HepG2 (cell line): ENCODE measurements at regions not wholly inside any gene's neighbourhood (a gene's known extent, or its start where the extent isn't known, plus 50 kb on each side); places are given as distances from the start of the nearest gene placed in this dataset.

Experiments
- AKAP8 ChIP-seq: sonication (generic); formaldehyde crosslinking; IDR thresholded peaks from 2 replicates; pipeline ENCODE4 v1.5.1; 2020; ENCODE audit warnings: mild to moderate bottlenecking, missing genetic modification reagents
- ASH2L ChIP-seq: fragments of 300-600, 200-600 bp; sonication (generic); IDR thresholded peaks from 2 replicates; pipeline ENCODE4 v1.7.0; 2017; ENCODE audit warnings: low read depth, mild to moderate bottlenecking, moderate library complexity, mixed read lengths, low read length; ENCODE audit not compliant: insufficient read length
- EEA1 ChIP-seq: sonication (generic); formaldehyde crosslinking; IDR thresholded peaks from 2 replicates; pipeline ENCODE4 v1.5.1; 2020; ENCODE audit warnings: mild to moderate bottlenecking, missing genetic modification reagents, borderline replicate concordance
- FIP1L1 ChIP-seq: fragments of 200-400 bp; formaldehyde crosslinking; IDR thresholded peaks from 2 replicates; pipeline ENCODE4 v1.6.1; 2018; ENCODE audit warnings: low read depth, mild to moderate bottlenecking, low read length, moderate library complexity, borderline replicate concordance; ENCODE audit not compliant: insufficient read depth
- MXD4 ChIP-seq: IDR thresholded peaks from 2 replicates; pipeline ENCODE4 v1.6.1; 2016; ENCODE audit warnings: mild to moderate bottlenecking, missing biosample characterization, missing genetic modification reagents
- NFE2 ChIP-seq: sonication (generic); formaldehyde crosslinking; IDR thresholded peaks from 2 replicates; pipeline ENCODE4 v1.4.0; 2020; ENCODE audit warnings: missing genetic modification reagents
- NR2F1 ChIP-seq, 2 experiments: fragments of 450-650 bp in 1 of 2; formaldehyde crosslinking in 1 of 2; IDR thresholded peaks; 2 replicates each; pipeline versions ENCODE4 v1.5.0 to v1.6.1; 2016 to 2020; ENCODE audit warnings: mild to moderate bottlenecking in 1 of 2, missing compliant biosample characterization in 1 of 2, missing genetic modification reagents in 1 of 2, moderate library complexity in 1 of 2
- RBM39 ChIP-seq: fragments of 200-400 bp; formaldehyde crosslinking; IDR thresholded peaks from one replicate; pipeline ENCODE4 v1.6.1; 2018; ENCODE audit warnings: antibody characterized with exemption, mild to moderate bottlenecking, low read depth, low read length; ENCODE audit not compliant: poor library complexity, severe bottlenecking
- SP2 ChIP-seq: sonication (generic); formaldehyde crosslinking; IDR thresholded peaks from 2 replicates; pipeline ENCODE4 v1.5.1; 2020; ENCODE audit warnings: mild to moderate bottlenecking, missing genetic modification reagents
- STAT5B ChIP-seq: sonication (generic); formaldehyde crosslinking; IDR thresholded peaks from 2 replicates; pipeline ENCODE4 v1.4.0; 2020; ENCODE audit warnings: missing genetic modification reagents
- YEATS2 ChIP-seq: sonication (generic); formaldehyde crosslinking; IDR thresholded peaks from 2 replicates; pipeline ENCODE4 v1.4.0; 2020; ENCODE audit warnings: missing genetic modification reagents, borderline replicate concordance
- ZFP36L1 ChIP-seq: sonication (generic); formaldehyde crosslinking; IDR thresholded peaks from 2 replicates; pipeline ENCODE4 v1.8.0; 2022; ENCODE audit warnings: mild to moderate bottlenecking, missing genetic modification reagents, moderate library complexity
- ZNF34 ChIP-seq: sonication (generic); formaldehyde crosslinking; IDR thresholded peaks from 2 replicates; pipeline ENCODE4 v1.4.0; 2020; ENCODE audit warnings: mild to moderate bottlenecking, missing genetic modification reagents, borderline replicate concordance
- ZNF354B ChIP-seq: sonication (generic); formaldehyde crosslinking; IDR thresholded peaks from 2 replicates; pipeline ENCODE4 v1.8.0; 2022; ENCODE audit warnings: mild to moderate bottlenecking, missing genetic modification reagents
- ZNF678 ChIP-seq: sonication (generic); formaldehyde crosslinking; IDR thresholded peaks from 2 replicates; pipeline ENCODE4 v1.4.0; 2020; ENCODE audit warnings: mild to moderate bottlenecking, missing genetic modification reagents
- TF ChIP-seq, protein P1 (sequence below): sonication (generic); formaldehyde crosslinking; IDR thresholded peaks from 2 replicates; pipeline ENCODE4 v1.5.0; 2020; ENCODE audit warnings: mild to moderate bottlenecking, missing genetic modification reagents
- TF ChIP-seq, protein P2 (sequence below): sonication (generic); formaldehyde crosslinking; IDR thresholded peaks from 2 replicates; pipeline ENCODE4 v1.4.0; 2020; ENCODE audit warnings: missing genetic modification reagents
- TF ChIP-seq, protein P3 (sequence below): sonication (generic); formaldehyde crosslinking; IDR thresholded peaks from 2 replicates; pipeline ENCODE4 v1.9.0; 2022; ENCODE audit warnings: missing genetic modification reagents, mild to moderate bottlenecking, borderline replicate concordance
- TF ChIP-seq, protein P4 (sequence below): sonication (generic); formaldehyde crosslinking; IDR thresholded peaks from 2 replicates; pipeline ENCODE4 v1.8.0; 2022; ENCODE audit warnings: mild to moderate bottlenecking, missing genetic modification reagents
- TF ChIP-seq, protein P5 (sequence below): sonication (generic); formaldehyde crosslinking; IDR thresholded peaks from 2 replicates; pipeline ENCODE4 v1.4.0; 2020; ENCODE audit warnings: missing genetic modification reagents
- TF ChIP-seq, protein P6 (sequence below): sonication (generic); formaldehyde crosslinking; IDR thresholded peaks from 2 replicates; pipeline ENCODE4 v1.4.0; 2020; ENCODE audit warnings: mild to moderate bottlenecking, missing genetic modification reagents

DNA sequence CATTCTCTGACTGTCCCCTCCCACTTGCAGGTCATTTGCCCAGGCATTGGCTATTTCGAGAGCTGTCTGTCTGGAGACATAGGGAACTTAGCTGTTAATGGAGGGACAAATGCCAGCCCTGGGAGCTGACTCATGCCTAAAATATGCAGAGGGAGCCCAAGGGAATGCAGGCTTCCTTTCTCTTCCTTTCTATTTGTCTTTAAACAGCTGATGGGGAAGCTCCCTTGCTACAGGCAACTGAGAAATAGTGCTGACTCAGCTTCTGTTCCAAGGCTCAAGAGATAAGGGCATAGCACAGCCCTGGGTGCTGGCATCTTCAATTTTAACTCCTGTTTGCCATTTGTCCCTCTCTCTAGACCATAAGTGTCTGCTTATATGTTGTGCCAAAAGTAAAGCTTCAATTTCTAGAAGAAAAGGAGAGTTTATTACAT is 82.7 kb upstream of the C1GALT1 start (continued):
- TF ChIP-seq, protein P1, sequence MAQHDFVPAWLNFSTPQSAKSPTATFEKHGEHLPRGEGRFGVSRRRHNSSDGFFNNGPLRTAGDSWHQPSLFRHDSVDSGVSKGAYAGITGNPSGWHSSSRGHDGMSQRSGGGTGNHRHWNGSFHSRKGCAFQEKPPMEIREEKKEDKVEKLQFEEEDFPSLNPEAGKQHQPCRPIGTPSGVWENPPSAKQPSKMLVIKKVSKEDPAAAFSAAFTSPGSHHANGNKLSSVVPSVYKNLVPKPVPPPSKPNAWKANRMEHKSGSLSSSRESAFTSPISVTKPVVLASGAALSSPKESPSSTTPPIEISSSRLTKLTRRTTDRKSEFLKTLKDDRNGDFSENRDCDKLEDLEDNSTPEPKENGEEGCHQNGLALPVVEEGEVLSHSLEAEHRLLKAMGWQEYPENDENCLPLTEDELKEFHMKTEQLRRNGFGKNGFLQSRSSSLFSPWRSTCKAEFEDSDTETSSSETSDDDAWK (CRISPR knock-in tag): no peak
- TF ChIP-seq NR2F1 (CRISPR knock-in tag; IDR thresholded peaks at IDR 0.05) (no peak), ZNF34 (CRISPR knock-in tag) (no peak), FIP1L1 (no peak), SP2 (CRISPR knock-in tag) (no peak), ZNF678 (CRISPR knock-in tag) (no peak), MXD4 (CRISPR knock-in tag) (no peak), YEATS2 (CRISPR knock-in tag) (no peak), STAT5B (CRISPR knock-in tag) (no peak), RBM39 (no peak), ZNF354B (CRISPR knock-in tag) (no peak), AKAP8 (CRISPR knock-in tag) (no peak), NFE2 (0 out of 2 replicates have a peak, but pooled peaks have one; percentile 18), ASH2L (no peak), EEA1 (no peak), ZFP36L1 (no peak)
- TF ChIP-seq, protein P2, sequence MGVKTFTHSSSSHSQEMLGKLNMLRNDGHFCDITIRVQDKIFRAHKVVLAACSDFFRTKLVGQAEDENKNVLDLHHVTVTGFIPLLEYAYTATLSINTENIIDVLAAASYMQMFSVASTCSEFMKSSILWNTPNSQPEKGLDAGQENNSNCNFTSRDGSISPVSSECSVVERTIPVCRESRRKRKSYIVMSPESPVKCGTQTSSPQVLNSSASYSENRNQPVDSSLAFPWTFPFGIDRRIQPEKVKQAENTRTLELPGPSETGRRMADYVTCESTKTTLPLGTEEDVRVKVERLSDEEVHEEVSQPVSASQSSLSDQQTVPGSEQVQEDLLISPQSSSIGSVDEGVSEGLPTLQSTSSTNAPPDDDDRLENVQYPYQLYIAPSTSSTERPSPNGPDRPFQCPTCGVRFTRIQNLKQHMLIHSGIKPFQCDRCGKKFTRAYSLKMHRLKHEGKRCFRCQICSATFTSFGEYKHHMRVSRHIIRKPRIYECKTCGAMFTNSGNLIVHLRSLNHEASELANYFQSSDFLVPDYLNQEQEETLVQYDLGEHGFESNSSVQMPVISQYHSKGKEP (CRISPR knock-in tag): no peak
- TF ChIP-seq, protein P3, sequence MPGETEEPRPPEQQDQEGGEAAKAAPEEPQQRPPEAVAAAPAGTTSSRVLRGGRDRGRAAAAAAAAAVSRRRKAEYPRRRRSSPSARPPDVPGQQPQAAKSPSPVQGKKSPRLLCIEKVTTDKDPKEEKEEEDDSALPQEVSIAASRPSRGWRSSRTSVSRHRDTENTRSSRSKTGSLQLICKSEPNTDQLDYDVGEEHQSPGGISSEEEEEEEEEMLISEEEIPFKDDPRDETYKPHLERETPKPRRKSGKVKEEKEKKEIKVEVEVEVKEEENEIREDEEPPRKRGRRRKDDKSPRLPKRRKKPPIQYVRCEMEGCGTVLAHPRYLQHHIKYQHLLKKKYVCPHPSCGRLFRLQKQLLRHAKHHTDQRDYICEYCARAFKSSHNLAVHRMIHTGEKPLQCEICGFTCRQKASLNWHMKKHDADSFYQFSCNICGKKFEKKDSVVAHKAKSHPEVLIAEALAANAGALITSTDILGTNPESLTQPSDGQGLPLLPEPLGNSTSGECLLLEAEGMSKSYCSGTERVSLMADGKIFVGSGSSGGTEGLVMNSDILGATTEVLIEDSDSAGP (CRISPR knock-in tag): no peak
- TF ChIP-seq, protein P4, sequence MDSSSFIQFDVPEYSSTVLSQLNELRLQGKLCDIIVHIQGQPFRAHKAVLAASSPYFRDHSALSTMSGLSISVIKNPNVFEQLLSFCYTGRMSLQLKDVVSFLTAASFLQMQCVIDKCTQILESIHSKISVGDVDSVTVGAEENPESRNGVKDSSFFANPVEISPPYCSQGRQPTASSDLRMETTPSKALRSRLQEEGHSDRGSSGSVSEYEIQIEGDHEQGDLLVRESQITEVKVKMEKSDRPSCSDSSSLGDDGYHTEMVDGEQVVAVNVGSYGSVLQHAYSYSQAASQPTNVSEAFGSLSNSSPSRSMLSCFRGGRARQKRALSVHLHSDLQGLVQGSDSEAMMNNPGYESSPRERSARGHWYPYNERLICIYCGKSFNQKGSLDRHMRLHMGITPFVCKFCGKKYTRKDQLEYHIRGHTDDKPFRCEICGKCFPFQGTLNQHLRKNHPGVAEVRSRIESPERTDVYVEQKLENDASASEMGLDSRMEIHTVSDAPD (CRISPR knock-in tag): no peak
- TF ChIP-seq, protein P5, sequence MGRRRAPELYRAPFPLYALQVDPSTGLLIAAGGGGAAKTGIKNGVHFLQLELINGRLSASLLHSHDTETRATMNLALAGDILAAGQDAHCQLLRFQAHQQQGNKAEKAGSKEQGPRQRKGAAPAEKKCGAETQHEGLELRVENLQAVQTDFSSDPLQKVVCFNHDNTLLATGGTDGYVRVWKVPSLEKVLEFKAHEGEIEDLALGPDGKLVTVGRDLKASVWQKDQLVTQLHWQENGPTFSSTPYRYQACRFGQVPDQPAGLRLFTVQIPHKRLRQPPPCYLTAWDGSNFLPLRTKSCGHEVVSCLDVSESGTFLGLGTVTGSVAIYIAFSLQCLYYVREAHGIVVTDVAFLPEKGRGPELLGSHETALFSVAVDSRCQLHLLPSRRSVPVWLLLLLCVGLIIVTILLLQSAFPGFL (CRISPR knock-in tag): no peak
- TF ChIP-seq, protein P6, sequence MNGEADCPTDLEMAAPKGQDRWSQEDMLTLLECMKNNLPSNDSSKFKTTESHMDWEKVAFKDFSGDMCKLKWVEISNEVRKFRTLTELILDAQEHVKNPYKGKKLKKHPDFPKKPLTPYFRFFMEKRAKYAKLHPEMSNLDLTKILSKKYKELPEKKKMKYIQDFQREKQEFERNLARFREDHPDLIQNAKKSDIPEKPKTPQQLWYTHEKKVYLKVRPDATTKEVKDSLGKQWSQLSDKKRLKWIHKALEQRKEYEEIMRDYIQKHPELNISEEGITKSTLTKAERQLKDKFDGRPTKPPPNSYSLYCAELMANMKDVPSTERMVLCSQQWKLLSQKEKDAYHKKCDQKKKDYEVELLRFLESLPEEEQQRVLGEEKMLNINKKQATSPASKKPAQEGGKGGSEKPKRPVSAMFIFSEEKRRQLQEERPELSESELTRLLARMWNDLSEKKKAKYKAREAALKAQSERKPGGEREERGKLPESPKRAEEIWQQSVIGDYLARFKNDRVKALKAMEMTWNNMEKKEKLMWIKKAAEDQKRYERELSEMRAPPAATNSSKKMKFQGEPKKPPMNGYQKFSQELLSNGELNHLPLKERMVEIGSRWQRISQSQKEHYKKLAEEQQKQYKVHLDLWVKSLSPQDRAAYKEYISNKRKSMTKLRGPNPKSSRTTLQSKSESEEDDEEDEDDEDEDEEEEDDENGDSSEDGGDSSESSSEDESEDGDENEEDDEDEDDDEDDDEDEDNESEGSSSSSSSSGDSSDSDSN (CRISPR knock-in tag): no peak
